Neuron (in vitro differentiated cells): ENCODE measurements at regions not wholly inside any gene's neighbourhood (a gene's known extent, or its start where the extent isn't known, plus 50 kb on each side); places are given as distances from the start of the nearest gene placed in this dataset.
"Not testable (repeated sequence)": the region's sequence is repeated elsewhere in the genome, so short reads cannot be mapped to it uniquely, and the experiment has no call there.

Experiments used
- H2AFZ ChIP-seq: one replicate; pipeline ENCODE4 v1.6.1; 2013; ENCODE audit warnings: low read depth, mild to moderate bottlenecking, inconsistent platforms, low read length, moderate library complexity
- H3K27me3 ChIP-seq: one replicate; pipeline ENCODE4 v1.6.1; 2013; ENCODE audit warnings: low read length; ENCODE audit not compliant: insufficient read depth
- H3K36me3 ChIP-seq: one replicate; pipeline ENCODE4 v1.6.1; 2013; ENCODE audit warnings: low read length; ENCODE audit not compliant: insufficient read depth
- H3K4me1 ChIP-seq: one replicate; pipeline ENCODE4 v1.6.1; 2013; ENCODE audit warnings: low read length; ENCODE audit not compliant: insufficient read depth
- H3K4me3 ChIP-seq: 2 replicates; pipeline ENCODE4 v1.5.1; 2013; ENCODE audit warnings: mild to moderate bottlenecking, low read length, moderate library complexity
- H3K9me3 ChIP-seq: one replicate; pipeline ENCODE4 v1.6.1; 2013; ENCODE audit warnings: low read length

GRCh38 chr12:65734226-65734625, 90.1 kb upstream of the HMGA2 start:
- H3K4me1 ChIP-seq: peaks cover 4% of the 10 kb centered on the region
- no peaks in the 10 kb centered on the region for H3K9me3 ChIP-seq
- H3K36me3 ChIP-seq: no peaks in the 10 kb centered on the region
- no peak overlapping the region for H3K4me3 ChIP-seq
- no peak overlapping the region for H2AFZ ChIP-seq
- peaks cover 2% of the 10 kb centered on the region for H3K27me3 ChIP-seq

GRCh38 chr12:65739606-65740005, 84.7 kb upstream of the HMGA2 start:
- Histone ChIP-seq H3K9me3 (no peaks in the 10 kb centered on the region), H3K27me3 (no peaks in the 10 kb centered on the region), H2AFZ (no peak overlapping the region), H3K4me1 (peaks cover 11% of the 10 kb centered on the region), H3K4me3 (no peak overlapping the region), H3K36me3 (no peaks in the 10 kb centered on the region)

GRCh38 chr12:65740506-65740872, 83.8 kb upstream of the HMGA2 start:
- Histone ChIP-seq H3K4me1 (peaks cover 11% of the 10 kb centered on the region), H3K9me3 (no peaks in the 10 kb centered on the region), H2AFZ (peak overlapping the region; percentile 96), H3K36me3 (no peaks in the 10 kb centered on the region), H3K4me3 (peak overlapping the region; percentile 73), H3K27me3 (no peaks in the 10 kb centered on the region)

- Histone ChIP-seq H3K36me3 (no peaks in the 10 kb centered on the region), H3K4me1 (peaks cover 11% of the 10 kb centered on the region), H3K4me3 (peak overlapping the region; percentile 73), H3K27me3 (no peaks in the 10 kb centered on the region), H3K9me3 (no peaks in the 10 kb centered on the region), H2AFZ (peak overlapping the region; percentile 96)
Observed at GRCh38 chr12:65740873-65741600, 83.2 kb upstream of the HMGA2 start.

- H3K27me3 ChIP-seq: no peaks in the 10 kb centered on the region
- peaks cover 15% of the 10 kb centered on the region for H3K4me1 ChIP-seq
- H3K9me3 ChIP-seq: no peaks in the 10 kb centered on the region
- peak overlapping the region; percentile 73 for H3K4me3 ChIP-seq
- H2AFZ ChIP-seq: peak overlapping the region; percentile 93
- no peaks in the 10 kb centered on the region for H3K36me3 ChIP-seq
Observed at GRCh38 chr12:65741656-65742017, 82.6 kb upstream of the HMGA2 start.

- Histone ChIP-seq H3K4me3 (peak overlapping the region; percentile 73), H3K27me3 (no peaks in the 10 kb centered on the region), H3K36me3 (no peaks in the 10 kb centered on the region), H2AFZ (peak overlapping the region; percentile 93), H3K9me3 (no peaks in the 10 kb centered on the region), H3K4me1 (peaks cover 19% of the 10 kb centered on the region)
Observed at GRCh38 chr12:65742018-65743010, 82.0 kb upstream of the HMGA2 start.

GRCh38 chr12:65744236-65744840, 79.9 kb upstream of the HMGA2 start:
- H3K27me3 ChIP-seq, H3K4me3 ChIP-seq, H3K9me3 ChIP-seq, H3K36me3 ChIP-seq, H2AFZ ChIP-seq: not testable (repeated sequence)
- peaks cover 19% of the 10 kb centered on the region for H3K4me1 ChIP-seq

GRCh38 chr12:65747338-65747737, 76.9 kb upstream of the HMGA2 start:
- Histone ChIP-seq H2AFZ (no peak overlapping the region), H3K36me3 (no peaks in the 10 kb centered on the region), H3K4me3 (no peak overlapping the region), H3K27me3 (no peaks in the 10 kb centered on the region), H3K9me3 (no peaks in the 10 kb centered on the region), H3K4me1 (peaks cover 14% of the 10 kb centered on the region)

GRCh38 chr12:65748332-65748731, 76.0 kb upstream of the HMGA2 start:
- Histone ChIP-seq H3K9me3 (no peaks in the 10 kb centered on the region), H3K4me1 (peaks cover 11% of the 10 kb centered on the region), H3K27me3 (no peaks in the 10 kb centered on the region), H3K4me3 (no peak overlapping the region), H2AFZ (no peak overlapping the region), H3K36me3 (no peaks in the 10 kb centered on the region)

GRCh38 chr12:65754290-65754689, 70.0 kb upstream of the HMGA2 start:
- Histone ChIP-seq H3K4me1 (no peaks in the 10 kb centered on the region), H2AFZ (no peak overlapping the region), H3K36me3 (no peaks in the 10 kb centered on the region), H3K27me3 (no peaks in the 10 kb centered on the region), H3K4me3 (no peak overlapping the region), H3K9me3 (no peaks in the 10 kb centered on the region)

GRCh38 chr12:65754744-65755595, 69.3 kb upstream of the HMGA2 start:
- Histone ChIP-seq H3K4me1 (no peaks in the 10 kb centered on the region), H3K27me3 (no peaks in the 10 kb centered on the region), H2AFZ (no peak overlapping the region), H3K36me3 (no peaks in the 10 kb centered on the region), H3K4me3 (no peak overlapping the region), H3K9me3 (no peaks in the 10 kb centered on the region)

- no peak overlapping the region for H3K4me3 ChIP-seq
- H3K36me3 ChIP-seq: no peaks in the 10 kb centered on the region
- H3K9me3 ChIP-seq: no peaks in the 10 kb centered on the region
- H3K27me3 ChIP-seq: no peaks in the 10 kb centered on the region
- H3K4me1 ChIP-seq: no peaks in the 10 kb centered on the region
- H2AFZ ChIP-seq: no peak overlapping the region
Observed at GRCh38 chr12:65755596-65755978, 68.7 kb upstream of the HMGA2 start.
